DND-41 (cell line): ENCODE measurements at regions not wholly inside any gene's neighbourhood (a gene's known extent, or its start where the extent isn't known, plus 50 kb on each side); places are given as distances from the start of the nearest gene placed in this dataset.

Experiments used
- CTCF ChIP-seq: IDR thresholded peaks from 2 replicates; pipeline ENCODE4 v1.5.1; 2012; ENCODE audit warnings: borderline replicate concordance, low read length, moderate library complexity, mild to moderate bottlenecking; ENCODE audit not compliant: poor library complexity, severe bottlenecking; ENCODE audit errors: extremely low read depth
- EZH2 ChIP-seq: IDR thresholded peaks from 3 replicates; pipeline ENCODE4 v1.6.1; 2012; ENCODE audit warnings: borderline replicate concordance, low read depth, mild to moderate bottlenecking, moderate library complexity, low read length, inconsistent platforms; ENCODE audit not compliant: severe bottlenecking

GRCh38 chr1:217205578-217205977, 425.3 kb downstream of the GPATCH2 start:
- no peak for TF ChIP-seq CTCF
- TF ChIP-seq EZH2, result no peak
